Lung (tissue), 11 donors: ENCODE measurements at regions not wholly inside any gene's neighbourhood (a gene's known extent, or its start where the extent isn't known, plus 50 kb on each side); places are given as distances from the start of the nearest gene placed in this dataset.

Source experiments
- ATAC-seq: fragments of 200-7000 bp; cut with Tn5 transposase; one replicate; pipeline ENCODE4 v1.9.1; 2020; ENCODE audit warnings: moderate number of reproducible peaks; ENCODE audit not compliant: insufficient read depth, low FRiP score
- DNase-seq, 3 donors: peaks; one replicate each; pipeline ENCODE4 v3.0.0-alpha.2; 2013 to 2017
- H3K27ac ChIP-seq, 2 donors: one replicate each; pipeline ENCODE4 v1.5.1; 2013; ENCODE audit warnings: mild to moderate bottlenecking in 2 of 2, moderate library complexity in 2 of 2, control low read depth in 1 of 2, inconsistent platforms in 1 of 2, low read depth in 1 of 2, low read length in 1 of 2
- H3K27me3 ChIP-seq, 3 donors: one replicate each; pipeline ENCODE4 v1.5.1; 2013; ENCODE audit warnings: low read length in 2 of 3; ENCODE audit not compliant: control insufficient read depth in 3 of 3, insufficient read depth in 3 of 3
- H3K36me3 ChIP-seq, 4 donors: one replicate each; pipeline ENCODE4 v1.5.1; 2013; ENCODE audit warnings: low read length in 4 of 4, mild to moderate bottlenecking in 1 of 4, moderate library complexity in 1 of 4; ENCODE audit not compliant: control insufficient read depth in 4 of 4, insufficient read depth in 4 of 4
- H3K4me1 ChIP-seq, 5 donors: one replicate each; pipeline ENCODE4 v1.5.1; 2013; ENCODE audit warnings: low read length in 5 of 5, mild to moderate bottlenecking in 2 of 5, moderate library complexity in 1 of 5; ENCODE audit not compliant: control insufficient read depth in 5 of 5, insufficient read depth in 5 of 5
- H3K4me3 ChIP-seq: one replicate; pipeline ENCODE4 v1.5.1; 2013; ENCODE audit warnings: mild to moderate bottlenecking, control low read depth, moderate library complexity
- H3K9ac ChIP-seq, 2 donors: one replicate each; pipeline ENCODE4 v1.5.1; 2013; ENCODE audit warnings: low read length in 2 of 2, control low read depth in 1 of 2; ENCODE audit not compliant: insufficient read depth in 1 of 2
- H3K9me3 ChIP-seq, 4 donors: one replicate each; pipeline ENCODE4 v1.5.1; 2013; ENCODE audit warnings: low read length in 3 of 4, mild to moderate bottlenecking in 1 of 4, moderate library complexity in 1 of 4; ENCODE audit not compliant: control insufficient read depth in 4 of 4, insufficient read depth in 3 of 4
- CTCF ChIP-seq: IDR thresholded peaks from 2 replicates; pipeline ENCODE4 v1.5.1; 2012; ENCODE audit warnings: mild to moderate bottlenecking; ENCODE audit errors: control extremely low read depth, extremely low read depth
- WGBS, 2 donors: extraction: QIAGEN DNeasy Blood & Tissue Kit; methylation state at CpG; one replicate each; pipeline ENCODE4 v1.1.7; 2013; 5-methylcytosine and 5-hydroxymethylcytosine counted together
- donor health status: control.
- donor health status: control.
- donor health status: Bipolar disorder and iron deficiency.
- donor health status: healthy.
- donor health status: DM: yes; HTN: yes; CAD: no.

- H3K9ac ChIP-seq: no peak overlapping the region
Observed at GRCh38 chr3:30342318-30343060, 263.9 kb upstream of the TGFBR2 start.

GRCh38 chr3:30343067-30343831 lies 263.2 kb upstream of the TGFBR2 start:
- H3K27ac ChIP-seq: peak overlapping the region in 1 of 2 donors; percentile 53
- no peaks in the 10 kb centered on the region for H3K36me3 ChIP-seq
- no peak overlapping the region for H3K4me3 ChIP-seq
- TF ChIP-seq CTCF: no peak
- DNase-seq: no peak
- no peaks in the 10 kb centered on the region for H3K27me3 ChIP-seq
- H3K4me1 ChIP-seq: peaks cover 0 to 15% (median 0%) of the 10 kb centered on the region in 5 donors
- 74 to 80% methylated on average over 4 of the region's 4 CpGs for WGBS, 2 donors
- H3K9me3 ChIP-seq: no peaks in the 10 kb centered on the region
- no peak for ATAC-seq
- H3K9ac ChIP-seq: no peak overlapping the region

More at GRCh38 chr3:30342318-30343060, 263.9 kb upstream of the TGFBR2 start:
- ATAC-seq: peak; percentile 85
- DNase-seq: no peak
- 58 to 77% methylated on average over 6 of the region's 6 CpGs for WGBS, 2 donors
- TF ChIP-seq CTCF: no peak
- Histone ChIP-seq H3K9me3 (no peaks in the 10 kb centered on the region), H3K27me3 (no peaks in the 10 kb centered on the region), H3K27ac (peak overlapping the region in 1 of 2 donors; percentile 85), H3K4me3 (no peak overlapping the region), H3K36me3 (no peaks in the 10 kb centered on the region), H3K4me1 (peaks cover 0 to 11% (median 0%) of the 10 kb centered on the region in 5 donors)

- no peak for DNase-seq
- no peak for TF ChIP-seq CTCF
- no peak for ATAC-seq
- H3K36me3 ChIP-seq: no peaks in the 10 kb centered on the region
- no peak overlapping the region for H3K9ac ChIP-seq
- no peaks in the 10 kb centered on the region for H3K9me3 ChIP-seq
- H3K4me1 ChIP-seq: peaks cover 0 to 15% (median 0%) of the 10 kb centered on the region in 5 donors
- no peak overlapping the region for H3K4me3 ChIP-seq
- H3K27me3 ChIP-seq: no peaks in the 10 kb centered on the region
- no peak overlapping the region for H3K27ac ChIP-seq
- 69 to 70% methylated on average over 1 of the region's 1 CpG for WGBS, 2 donors
Observed at GRCh38 chr3:30343861-30344260, 262.5 kb upstream of the TGFBR2 start.
